ENCODE measurements at regions not wholly inside any gene's neighbourhood (a gene's known extent, or its start where the extent isn't known, plus 50 kb on each side); places are given as distances from the start of the nearest gene placed in this dataset.

- Histone ChIP-seq H3K4me3 (no peak overlapping the region), H3K9me3 (replicated peaks; ENCODE audit: control insufficient read depth, insufficient read depth, low read depth, low read length) (no peaks in the 10 kb centered on the region), H2AFZ (ENCODE audit: low read depth, low read length) (no peak overlapping the region), H3K79me2 (ENCODE audit: control insufficient read depth, insufficient read depth, low read length) (no peaks in the 10 kb centered on the region), H3K36me3 (ENCODE audit: control insufficient read depth, insufficient read depth, low read length) (no peaks in the 10 kb centered on the region), H4K20me1 (replicated peaks; ENCODE audit: control insufficient read depth, insufficient read depth, low read length) (no peaks in the 10 kb centered on the region), H3K27me3 (ENCODE audit: control insufficient read depth in 2 of 2, insufficient read depth in 2 of 2, low read length in 2 of 2) (no peaks in the 10 kb centered on the region), H3K27ac (ENCODE audit: extremely low read depth, low read depth, low read length) (no peak overlapping the region), H3K9me1 (ENCODE audit: control insufficient read depth, insufficient read depth, low read length) (no peaks in the 10 kb centered on the region), H3K4me2 (ENCODE audit: insufficient read depth, low read length) (no peak overlapping the region), H3K4me1 (replicated peaks in 1 of 2; ENCODE audit: control insufficient read depth in 2 of 2, insufficient read depth in 2 of 2, low read length in 2 of 2) (no peaks in the 10 kb centered on the region), H3K9ac (ENCODE audit: insufficient read depth in 1 of 2, low read depth in 2 of 2, low read length in 2 of 2) (no peak overlapping the region)
- TF ChIP-seq CREM (IDR thresholded peaks at IDR 0.05; ENCODE audit: low read depth) (no peak), GTF2B (IDR thresholded peaks at IDR 0.05; ENCODE audit: extremely low read depth, insufficient read length) (no peak), ZFPM2 (CRISPR knock-in tag; IDR thresholded peaks at IDR 0.05) (no peak), MTA1 (IDR thresholded peaks at IDR 0.05; ENCODE audit: borderline replicate concordance) (no peak), ZNF695 (CRISPR knock-in tag; IDR thresholded peaks at IDR 0.05) (no peak), SIRT6 (IDR thresholded peaks at IDR 0.05; ENCODE audit: low read depth, low read length) (no peak), ZNF263 (CRISPR knock-in tag; IDR thresholded peaks at IDR 0.05; ENCODE audit: borderline replicate concordance) (no peak), IRF2 (CRISPR knock-in tag; IDR thresholded peaks at IDR 0.05) (no peak), MEF2D (tag; conservative IDR thresholded peaks at IDR 0.05; ENCODE audit: low read depth) (no peak), GTF3C2 (IDR thresholded peaks at IDR 0.05; ENCODE audit: borderline replicate concordance, extremely low read depth, insufficient read length) (no peak), COPS2 (conservative IDR thresholded peaks at IDR 0.05) (no peak), ZNF551 (CRISPR knock-in tag; IDR thresholded peaks at IDR 0.05) (no peak), MTA2 (IDR thresholded peaks at IDR 0.05; ENCODE audit: low read depth) (no peak), CBFA2T2 (conservative IDR thresholded peaks at IDR 0.05) (no peak), SMARCE1 (IDR thresholded peaks at IDR 0.05) (no peak), HNRNPUL1 (IDR thresholded peaks at IDR 0.05; ENCODE audit: low read length) (no peak), ZFP36 (IDR thresholded peaks at IDR 0.05; ENCODE audit: low read depth, low read length, partially characterized antibody) (no peak), ZNF324 (CRISPR knock-in tag; IDR thresholded peaks at IDR 0.05) (no peak), YY1 (IDR thresholded peaks at IDR 0.05; ENCODE audit: borderline replicate concordance in 1 of 3, control insufficient read depth in 1 of 3, extremely low read depth in 1 of 3, insufficient read depth in 3 of 3, insufficient read length in 1 of 3, insufficient replicate concordance in 2 of 3, low read depth in 1 of 3, low read length in 2 of 3) (no peak)
- in situ Hi-C loops (cut with MboI): no loop called here
- BruUV-seq (replicated peaks): no TSS peak
- ChIA-PET CTCF (ENCODE audit: low intra/inter-chr PET ratio) (no interaction called here), POLR2A (interaction anchor here (0.7 kb wide), 1 partner anchor 108 kb away, joined by 3 read pairs; no protein-coding TSS in a partner anchor)
- intact Hi-C loops (cut with micrococcal nuclease): no loop called here
- DNase-seq (ENCODE audit: extremely low read depth in 1 of 4, low spot score in 3 of 4) (no peak), FAIRE-seq (no peak), ATAC-seq (no peak)
These were observed 337.3 kb upstream of the TMPO start for GRCh38 chr12:98178126-98178525.

Measured in K562 (cell line).